ENCODE measurements at regions not wholly inside any gene's neighbourhood (a gene's known extent, or its start where the extent isn't known, plus 50 kb on each side); places are given as distances from the start of the nearest gene placed in this dataset.

GRCh38 chr4:85250852-85251251 is 224.1 kb upstream of the ARHGAP24 start:
- Mint-ChIP-seq H3K27me3 (ENCODE audit: insufficient read depth) (no peaks in the 10 kb centered on the region), H3K4me3 (no peak overlapping the region), H3K36me3 (ENCODE audit: low read depth) (no peaks in the 10 kb centered on the region), H3K4me1 (ENCODE audit: low read depth) (no peaks in the 10 kb centered on the region), H3K9me3 (peaks cover 13% of the 10 kb centered on the region), H3K27ac (no peak overlapping the region)
- no peak for DNase-seq (ENCODE audit: low spot score)
- intact Hi-C loops (cut with micrococcal nuclease) = no loop called here

- Mint-ChIP-seq H3K4me3 (no peak overlapping the region), H3K36me3 (ENCODE audit: low read depth) (no peaks in the 10 kb centered on the region), H3K9me3 (peaks cover 15% of the 10 kb centered on the region), H3K27me3 (ENCODE audit: insufficient read depth) (no peaks in the 10 kb centered on the region), H3K4me1 (ENCODE audit: low read depth) (no peaks in the 10 kb centered on the region), H3K27ac (no peak overlapping the region)
- intact Hi-C loops (cut with micrococcal nuclease) = no loop called here
- DNase-seq (ENCODE audit: low spot score) = no peak
Measured at GRCh38 chr4:85257817-85258370, 217.1 kb upstream of the ARHGAP24 start.

DNA sequence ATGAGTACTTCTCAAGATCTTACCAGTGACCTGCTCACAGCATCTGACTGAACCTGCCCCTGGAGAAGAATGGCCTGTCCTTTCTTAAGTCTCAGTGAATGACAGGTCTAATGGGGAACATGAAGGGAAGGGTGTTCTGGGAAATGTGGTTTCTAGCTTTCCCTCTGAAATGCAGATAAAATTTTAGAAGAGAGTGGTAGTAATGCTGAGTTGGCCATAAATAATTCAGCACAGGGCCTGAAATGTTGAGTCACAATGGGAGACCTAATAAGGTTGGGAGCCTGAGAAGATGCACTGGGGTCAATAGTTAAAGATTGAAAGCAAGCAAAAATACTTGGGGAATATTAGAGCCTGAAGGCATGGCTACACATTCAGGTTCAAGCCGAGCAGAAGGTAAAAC is 214.9 kb upstream of the ARHGAP24 start:
- H3K9me3 Mint-ChIP-seq = peaks cover 5% of the 10 kb centered on the region
- H3K27ac Mint-ChIP-seq = no peak overlapping the region
- H3K36me3 Mint-ChIP-seq (ENCODE audit: low read depth) = no peaks in the 10 kb centered on the region
- intact Hi-C loops (cut with micrococcal nuclease) = no loop called here
- H3K27me3 Mint-ChIP-seq (ENCODE audit: insufficient read depth) = no peaks in the 10 kb centered on the region
- H3K4me3 Mint-ChIP-seq = no peak overlapping the region
- no peaks in the 10 kb centered on the region for H3K4me1 Mint-ChIP-seq (ENCODE audit: low read depth)
- DNase-seq (ENCODE audit: low spot score) = no peak

DNA sequence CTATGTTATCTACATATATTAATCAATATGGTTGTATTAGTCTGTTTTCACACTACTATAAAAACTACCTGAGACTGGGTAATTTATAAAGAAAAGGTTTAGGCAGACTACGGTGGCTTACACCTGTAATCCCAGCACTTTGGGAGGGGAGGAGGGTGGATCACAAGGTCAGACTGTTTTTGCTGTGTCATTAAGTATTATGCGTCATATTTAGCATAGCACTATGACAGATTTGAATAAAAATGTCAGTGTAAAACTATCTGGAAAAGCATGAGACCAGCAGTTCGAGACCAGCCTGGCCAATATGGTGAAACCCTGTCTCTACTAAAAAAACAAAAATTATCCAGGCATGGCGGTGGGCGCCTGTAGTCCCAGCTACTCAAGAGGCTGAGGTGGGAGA is 209.7 kb upstream of the ARHGAP24 start:
- Mint-ChIP-seq H3K4me3 (no peak overlapping the region), H3K27me3 (ENCODE audit: insufficient read depth) (no peaks in the 10 kb centered on the region), H3K36me3 (ENCODE audit: low read depth) (no peaks in the 10 kb centered on the region), H3K9me3 (no peaks in the 10 kb centered on the region), H3K4me1 (ENCODE audit: low read depth) (no peaks in the 10 kb centered on the region), H3K27ac (no peak overlapping the region)
- no peak for DNase-seq (ENCODE audit: low spot score)
- intact Hi-C loops (cut with micrococcal nuclease) = no loop called here

DNA sequence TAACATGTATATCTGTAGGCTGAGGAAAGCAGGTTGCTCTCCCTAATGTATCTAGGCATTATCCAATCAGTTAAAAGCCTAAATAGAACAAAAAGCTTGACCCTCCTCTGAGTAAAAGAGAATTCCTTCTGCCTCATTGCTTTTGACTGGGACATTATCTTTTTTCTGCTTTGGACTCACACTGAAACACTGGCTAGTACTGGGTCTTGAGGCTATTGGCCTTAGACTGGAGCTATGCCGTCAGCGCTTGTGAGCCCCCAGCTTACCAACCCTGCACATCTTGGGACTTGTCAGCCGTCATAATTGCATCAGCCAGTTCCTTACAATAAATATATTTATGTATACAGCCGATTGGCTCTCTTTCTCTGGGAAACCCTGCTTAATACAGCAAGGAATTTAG is 206.8 kb upstream of the ARHGAP24 start:
- intact Hi-C loops (cut with micrococcal nuclease) = no loop called here
- DNase-seq (ENCODE audit: low spot score) = no peak
- Mint-ChIP-seq H3K9me3 (no peaks in the 10 kb centered on the region), H3K27me3 (ENCODE audit: insufficient read depth) (no peaks in the 10 kb centered on the region), H3K27ac (no peak overlapping the region), H3K4me1 (ENCODE audit: low read depth) (no peaks in the 10 kb centered on the region), H3K36me3 (ENCODE audit: low read depth) (no peaks in the 10 kb centered on the region), H3K4me3 (no peak overlapping the region)

DNA sequence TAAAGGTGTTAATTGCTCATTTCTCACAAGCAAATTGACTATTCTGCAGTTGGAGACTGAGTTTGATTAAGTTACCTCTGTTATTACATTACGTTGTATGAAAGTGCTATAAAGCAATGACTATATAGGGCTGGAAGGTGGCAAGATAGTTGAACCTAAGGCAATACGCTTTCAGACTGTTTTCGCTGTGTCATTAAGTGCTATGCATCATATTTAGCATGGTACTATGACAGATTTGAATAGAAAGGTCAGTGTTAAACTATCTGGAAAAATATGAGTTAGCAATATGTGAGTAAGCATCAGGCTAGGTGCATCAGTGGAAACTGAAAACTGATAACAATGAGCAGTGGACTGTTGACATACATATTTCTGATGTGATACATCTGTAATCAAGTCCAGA is 206.0 kb upstream of the ARHGAP24 start:
- intact Hi-C loops (cut with micrococcal nuclease) = no loop called here
- Mint-ChIP-seq H3K9me3 (peaks cover 3% of the 10 kb centered on the region), H3K27ac (no peak overlapping the region), H3K4me1 (ENCODE audit: low read depth) (no peaks in the 10 kb centered on the region), H3K27me3 (ENCODE audit: insufficient read depth) (no peaks in the 10 kb centered on the region), H3K4me3 (no peak overlapping the region), H3K36me3 (ENCODE audit: low read depth) (no peaks in the 10 kb centered on the region)
- DNase-seq (ENCODE audit: low spot score) = no peak

- Mint-ChIP-seq H3K4me1 (ENCODE audit: low read depth) (no peaks in the 10 kb centered on the region), H3K27me3 (ENCODE audit: insufficient read depth) (peaks cover 2% of the 10 kb centered on the region), H3K27ac (no peak overlapping the region), H3K4me3 (no peak overlapping the region), H3K9me3 (peaks cover 3% of the 10 kb centered on the region), H3K36me3 (ENCODE audit: low read depth) (no peaks in the 10 kb centered on the region)
- DNase-seq (ENCODE audit: low spot score) = no peak
- intact Hi-C loops (cut with micrococcal nuclease) = no loop called here
Measured at GRCh38 chr4:85274955-85275354, 200.0 kb upstream of the ARHGAP24 start.

- H3K36me3 Mint-ChIP-seq (ENCODE audit: low read depth) = no peaks in the 10 kb centered on the region
- no peak overlapping the region for H3K27ac Mint-ChIP-seq
- DNase-seq (ENCODE audit: low spot score) = no peak
- intact Hi-C loops (cut with micrococcal nuclease) = no loop called here
- H3K27me3 Mint-ChIP-seq (ENCODE audit: insufficient read depth) = no peaks in the 10 kb centered on the region
- no peaks in the 10 kb centered on the region for H3K4me1 Mint-ChIP-seq (ENCODE audit: low read depth)
- H3K4me3 Mint-ChIP-seq = no peak overlapping the region
- no peaks in the 10 kb centered on the region for H3K9me3 Mint-ChIP-seq
Measured at GRCh38 chr4:85280963-85281362, 194.0 kb upstream of the ARHGAP24 start.

DNA sequence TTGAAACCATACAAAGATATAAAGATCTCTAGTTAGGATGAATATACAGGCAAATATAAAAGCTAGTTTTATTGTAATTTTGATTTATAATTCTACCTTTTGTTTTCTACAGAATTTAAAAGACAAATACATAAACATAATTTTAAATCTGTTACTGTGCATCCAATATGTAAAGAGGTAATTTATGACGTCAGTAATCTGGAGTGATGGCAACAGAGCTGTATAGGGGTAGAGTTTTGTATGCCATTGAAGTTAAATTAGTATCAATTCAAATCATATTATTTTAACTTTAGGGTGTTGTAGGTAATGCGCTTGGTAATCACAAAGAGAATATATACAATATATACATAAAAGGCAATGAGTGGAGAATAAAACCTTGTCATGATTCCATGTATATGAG is 183.7 kb upstream of the ARHGAP24 start:
- Mint-ChIP-seq H3K4me1 (ENCODE audit: low read depth) (no peaks in the 10 kb centered on the region), H3K4me3 (no peak overlapping the region), H3K27me3 (ENCODE audit: insufficient read depth) (no peaks in the 10 kb centered on the region), H3K36me3 (ENCODE audit: low read depth) (no peaks in the 10 kb centered on the region), H3K9me3 (peaks cover 7% of the 10 kb centered on the region), H3K27ac (no peak overlapping the region)
- intact Hi-C loops (cut with micrococcal nuclease) = no loop called here
- DNase-seq (ENCODE audit: low spot score) = no peak

DNA sequence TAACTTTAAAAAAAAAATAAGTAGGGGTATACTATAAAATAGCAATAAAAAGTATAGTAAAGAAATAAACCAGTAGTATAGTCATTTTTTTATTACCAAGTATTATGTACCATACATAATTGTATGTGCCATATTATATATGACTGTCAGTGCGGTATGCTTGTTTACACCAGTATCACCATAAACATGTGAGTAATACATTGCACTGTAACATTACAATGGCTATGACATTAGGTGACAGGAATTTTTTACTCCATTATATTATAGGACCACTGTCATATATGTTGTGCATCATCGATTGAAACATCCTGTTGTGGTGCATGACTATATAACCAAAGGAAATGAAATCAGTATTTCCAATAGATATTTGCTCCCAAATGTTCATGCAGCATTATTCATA is 176.9 kb upstream of the ARHGAP24 start:
- Mint-ChIP-seq H3K4me1 (ENCODE audit: low read depth) (no peaks in the 10 kb centered on the region), H3K27ac (no peak overlapping the region), H3K36me3 (ENCODE audit: low read depth) (no peaks in the 10 kb centered on the region), H3K27me3 (ENCODE audit: insufficient read depth) (no peaks in the 10 kb centered on the region), H3K4me3 (no peak overlapping the region), H3K9me3 (no peaks in the 10 kb centered on the region)
- no peak for DNase-seq (ENCODE audit: low spot score)
- intact Hi-C loops (cut with micrococcal nuclease) = no loop called here

DNA sequence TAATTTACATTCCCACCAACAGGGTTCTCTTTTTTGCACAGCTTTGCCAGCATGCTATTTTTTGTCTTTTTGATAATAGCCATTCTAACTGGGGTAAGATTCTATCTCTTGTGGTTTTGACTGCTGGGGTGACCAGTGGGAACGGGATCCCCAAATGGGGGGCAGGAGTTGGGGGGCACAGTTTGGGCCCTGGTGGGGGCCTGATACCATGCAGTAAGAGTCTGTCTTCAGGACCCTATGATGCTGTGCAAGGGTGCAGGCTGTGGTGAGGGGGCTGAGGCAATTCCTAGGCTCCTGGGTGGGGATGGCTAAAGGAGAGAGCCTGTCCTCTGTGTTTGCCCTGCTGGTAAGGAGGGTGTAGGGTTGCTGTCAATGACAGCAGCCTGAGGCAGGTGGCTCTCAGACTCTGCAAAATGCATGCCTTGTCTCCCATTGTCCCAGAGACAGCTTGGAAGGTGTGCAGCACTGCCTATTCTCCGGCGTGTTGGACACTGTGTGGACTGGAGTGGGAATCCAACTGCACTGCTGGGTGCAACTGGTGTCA is 172.7 kb upstream of the ARHGAP24 start:
- Mint-ChIP-seq H3K4me3 (no peak overlapping the region), H3K9me3 (no peaks in the 10 kb centered on the region), H3K4me1 (ENCODE audit: low read depth) (no peaks in the 10 kb centered on the region), H3K27me3 (ENCODE audit: insufficient read depth) (no peaks in the 10 kb centered on the region), H3K36me3 (ENCODE audit: low read depth) (no peaks in the 10 kb centered on the region), H3K27ac (no peak overlapping the region)
- intact Hi-C loops (cut with micrococcal nuclease) = no loop called here
- no peak for DNase-seq (ENCODE audit: low spot score)

- Mint-ChIP-seq H3K27ac (no peak overlapping the region), H3K4me3 (no peak overlapping the region), H3K4me1 (ENCODE audit: low read depth) (no peaks in the 10 kb centered on the region), H3K9me3 (no peaks in the 10 kb centered on the region), H3K36me3 (ENCODE audit: low read depth) (no peaks in the 10 kb centered on the region), H3K27me3 (ENCODE audit: insufficient read depth) (no peaks in the 10 kb centered on the region)
- no peak for DNase-seq (ENCODE audit: low spot score)
- intact Hi-C loops (cut with micrococcal nuclease) = no loop called here
Measured at GRCh38 chr4:85302756-85303155, 172.2 kb upstream of the ARHGAP24 start.

GRCh38 chr4:85318415-85318814 is 156.5 kb upstream of the ARHGAP24 start:
- no peak overlapping the region for H3K27ac Mint-ChIP-seq
- no peaks in the 10 kb centered on the region for H3K27me3 Mint-ChIP-seq (ENCODE audit: insufficient read depth)
- no peak overlapping the region for H3K4me3 Mint-ChIP-seq
- no peaks in the 10 kb centered on the region for H3K36me3 Mint-ChIP-seq (ENCODE audit: low read depth)
- DNase-seq (ENCODE audit: low spot score) = no peak
- H3K9me3 Mint-ChIP-seq = no peaks in the 10 kb centered on the region
- intact Hi-C loops (cut with micrococcal nuclease) = no loop called here
- no peaks in the 10 kb centered on the region for H3K4me1 Mint-ChIP-seq (ENCODE audit: low read depth)

GRCh38 chr4:85358831-85359230 is 116.1 kb upstream of the ARHGAP24 start:
- no peak for DNase-seq (ENCODE audit: low spot score)
- H3K4me3 Mint-ChIP-seq = no peak overlapping the region
- peaks cover 8% of the 10 kb centered on the region for H3K9me3 Mint-ChIP-seq

More at GRCh38 chr4:85358831-85359230, 116.1 kb upstream of the ARHGAP24 start:
- Mint-ChIP-seq H3K4me1 (ENCODE audit: low read depth) (no peaks in the 10 kb centered on the region), H3K36me3 (ENCODE audit: low read depth) (no peaks in the 10 kb centered on the region), H3K27me3 (ENCODE audit: insufficient read depth) (peaks cover 4% of the 10 kb centered on the region), H3K27ac (no peak overlapping the region)
- intact Hi-C loops (cut with micrococcal nuclease) = no loop called here

All from activated T-helper 1 cell treated with anti-CD3 and anti-CD28 coated beads, Interleukin-12 subunit alpha, Interleukin-12 subunit beta, Interleukin-2, Interleukin-4 antibody, amounts not matched to agents 30 ng/mL and 10 ng/mL and 1 ng/mL, durations not matched to agents 14 hours and 24 hours and 36 hours (primary cell).